Muscle layer of colon (tissue), 2 donors: ENCODE measurements at regions not wholly inside any gene's neighbourhood (a gene's known extent, or its start where the extent isn't known, plus 50 kb on each side); places are given as distances from the start of the nearest gene placed in this dataset.

Experiments
- H3K27ac ChIP-seq: one replicate; pipeline ENCODE4 v1.7.0; 2013; ENCODE audit warnings: low read depth, mild to moderate bottlenecking, low read length, moderate library complexity
- H3K27me3 ChIP-seq, 2 donors: one replicate each; pipeline ENCODE4 v1.7.0; 2013; ENCODE audit warnings: low read length in 2 of 2, mild to moderate bottlenecking in 2 of 2; ENCODE audit not compliant: insufficient read depth in 2 of 2, control insufficient read depth in 1 of 2
- H3K36me3 ChIP-seq: one replicate; pipeline ENCODE4 v1.7.0; 2013; ENCODE audit warnings: mild to moderate bottlenecking, low read length; ENCODE audit not compliant: insufficient read depth
- H3K4me1 ChIP-seq: one replicate; pipeline ENCODE4 v1.7.0; 2013; ENCODE audit warnings: mild to moderate bottlenecking, low read length; ENCODE audit not compliant: insufficient read depth
- H3K4me3 ChIP-seq, 2 donors: one replicate each; pipeline ENCODE4 v1.7.0; 2013; ENCODE audit warnings: low read length in 2 of 2, low read depth in 1 of 2, mild to moderate bottlenecking in 1 of 2, moderate library complexity in 1 of 2
- H3K9ac ChIP-seq: one replicate; pipeline ENCODE4 v1.7.0; 2013; ENCODE audit warnings: low read length
- H3K9me3 ChIP-seq: one replicate; pipeline ENCODE4 v1.7.0; 2013; ENCODE audit warnings: mild to moderate bottlenecking, low read length
- donor health status: abdominal sarcoma.
- donor health status: Adenocarcinoma of cecum.

DNA sequence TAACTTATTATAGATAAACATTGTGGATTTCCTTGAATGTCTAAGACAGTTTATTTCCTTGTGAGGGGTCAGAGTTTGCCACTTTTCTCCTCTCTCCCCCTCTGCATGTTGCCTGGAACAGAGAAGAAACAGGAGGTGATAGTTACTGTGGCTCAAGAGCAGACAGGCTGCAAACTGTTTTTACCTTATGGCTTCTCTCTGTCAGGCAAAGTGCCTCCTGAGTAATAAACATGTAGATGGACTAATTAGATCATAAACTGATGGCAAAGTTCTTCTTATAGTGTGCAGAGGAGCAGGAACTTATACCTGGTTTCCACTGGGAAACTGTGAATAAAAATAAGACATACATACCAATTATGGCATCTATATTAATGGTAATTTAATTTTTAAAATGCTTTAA is 133.1 kb upstream of the CDH12 start:
- Histone ChIP-seq H3K9ac (no peak overlapping the region), H3K27ac (no peak overlapping the region), H3K4me3 (no peak overlapping the region), H3K27me3 (no peaks in the 10 kb centered on the region), H3K9me3 (no peaks in the 10 kb centered on the region), H3K36me3 (no peaks in the 10 kb centered on the region), H3K4me1 (no peaks in the 10 kb centered on the region)

DNA sequence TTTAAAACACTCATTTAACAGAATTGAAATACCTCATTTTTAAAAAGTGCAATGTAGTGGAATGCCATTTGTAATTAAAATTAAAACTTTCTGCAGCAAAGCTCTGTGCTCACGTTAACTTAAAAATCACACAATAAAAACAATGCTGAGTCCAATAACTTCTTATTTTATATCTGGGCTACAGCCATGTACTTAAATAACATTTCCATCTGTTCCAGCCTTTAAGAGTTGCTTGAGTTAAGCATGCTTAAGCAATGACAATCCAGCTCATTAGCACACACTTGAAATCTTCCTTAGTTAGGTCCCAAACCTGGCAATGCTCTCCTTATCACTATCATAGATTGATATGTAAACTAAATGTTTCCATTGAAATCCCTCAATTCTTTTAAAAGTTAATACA is 132.3 kb upstream of the CDH12 start:
- no peak overlapping the region for H3K27ac ChIP-seq
- no peaks in the 10 kb centered on the region for H3K9me3 ChIP-seq

DNA sequence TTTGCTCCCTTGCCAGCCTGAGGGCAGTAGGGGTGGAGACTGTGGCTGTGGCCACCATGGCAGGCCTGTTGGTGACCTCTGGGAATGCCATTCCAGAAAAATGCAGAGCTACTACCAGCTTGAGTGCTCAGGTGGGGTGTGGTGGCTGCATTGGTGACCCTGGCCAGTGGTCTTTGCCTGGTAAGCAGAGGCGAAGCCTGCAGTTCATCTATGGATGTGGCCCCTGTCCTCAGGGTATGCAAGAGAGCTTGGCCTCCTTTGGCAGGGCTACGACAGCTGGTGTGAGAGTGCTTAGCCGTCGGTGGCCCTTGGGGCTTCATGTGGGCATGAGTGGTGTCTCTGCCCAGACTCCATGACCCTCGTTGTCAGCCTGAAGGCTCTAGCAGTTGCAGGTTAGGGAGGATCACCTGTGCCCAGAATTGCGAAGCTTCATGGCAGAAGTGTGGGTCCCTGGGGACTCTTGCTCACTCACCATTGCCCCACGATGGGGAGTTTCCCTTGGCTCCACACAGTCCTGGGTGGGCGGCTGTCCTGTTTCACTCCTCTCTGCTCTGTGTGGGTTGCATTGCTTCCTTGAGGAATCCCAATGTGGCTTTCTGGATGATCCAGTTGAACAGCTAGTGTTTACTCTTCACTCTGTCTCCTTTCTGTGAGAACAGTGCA is 117.9 kb upstream of the CDH12 start:
- Histone ChIP-seq H3K36me3 (no peaks in the 10 kb centered on the region), H3K27ac (no peak overlapping the region), H3K9ac (no peak overlapping the region), H3K4me3 (no peak overlapping the region), H3K9me3 (no peaks in the 10 kb centered on the region), H3K4me1 (no peaks in the 10 kb centered on the region), H3K27me3 (no peaks in the 10 kb centered on the region)

More for the DNA sequence above, 132.3 kb upstream of the CDH12 start:
- no peaks in the 10 kb centered on the region for H3K36me3 ChIP-seq
- H3K9ac ChIP-seq = no peak overlapping the region
- H3K4me3 ChIP-seq = no peak overlapping the region
- no peaks in the 10 kb centered on the region for H3K4me1 ChIP-seq
- H3K27me3 ChIP-seq = no peaks in the 10 kb centered on the region

DNA sequence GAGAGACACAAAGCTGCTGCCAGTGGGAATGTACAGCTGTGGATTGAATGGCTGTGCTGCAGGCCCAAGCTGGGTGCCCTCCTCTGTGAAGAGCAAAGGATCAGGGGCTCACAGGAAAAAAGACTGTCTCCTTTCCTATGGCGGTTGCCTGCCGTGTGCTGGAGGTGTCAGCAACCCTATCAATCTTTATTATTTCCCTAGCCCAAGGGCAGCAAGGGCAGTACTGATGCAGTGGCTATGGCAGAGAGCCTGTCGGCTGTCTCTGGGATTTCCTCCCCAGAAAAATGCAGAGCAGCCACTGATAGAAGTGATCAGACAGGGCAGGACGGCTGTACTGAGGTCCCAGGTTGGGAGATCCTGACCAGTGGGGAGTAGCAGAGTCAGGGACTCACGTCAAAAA is 117.3 kb upstream of the CDH12 start:
- Histone ChIP-seq H3K36me3 (no peaks in the 10 kb centered on the region), H3K27me3 (no peaks in the 10 kb centered on the region), H3K4me3 (no peak overlapping the region), H3K27ac (no peak overlapping the region), H3K9me3 (no peaks in the 10 kb centered on the region), H3K9ac (no peak overlapping the region), H3K4me1 (no peaks in the 10 kb centered on the region)

DNA sequence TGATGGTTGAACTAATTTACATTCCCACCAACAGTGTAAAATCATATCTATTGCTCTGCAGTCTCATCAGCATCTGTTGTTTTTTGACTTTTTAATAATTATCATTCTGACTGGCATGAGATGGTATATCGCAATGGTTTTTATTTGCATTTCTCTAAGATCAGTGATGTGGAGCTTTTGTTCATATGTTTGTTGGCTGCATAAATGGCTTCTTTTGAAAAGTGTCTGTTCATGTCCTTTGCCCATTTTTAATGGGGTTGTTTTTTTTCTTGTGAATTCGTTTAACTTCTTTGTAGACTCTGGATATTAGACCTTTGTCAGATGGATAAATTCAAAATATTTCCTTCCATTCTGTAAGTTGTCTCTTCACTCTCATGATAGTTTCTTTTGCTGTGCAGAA is 115.2 kb upstream of the CDH12 start:
- Histone ChIP-seq H3K27ac (no peak overlapping the region), H3K4me3 (no peak overlapping the region), H3K4me1 (no peaks in the 10 kb centered on the region), H3K27me3 (no peaks in the 10 kb centered on the region), H3K9ac (no peak overlapping the region), H3K36me3 (no peaks in the 10 kb centered on the region), H3K9me3 (no peaks in the 10 kb centered on the region)

DNA sequence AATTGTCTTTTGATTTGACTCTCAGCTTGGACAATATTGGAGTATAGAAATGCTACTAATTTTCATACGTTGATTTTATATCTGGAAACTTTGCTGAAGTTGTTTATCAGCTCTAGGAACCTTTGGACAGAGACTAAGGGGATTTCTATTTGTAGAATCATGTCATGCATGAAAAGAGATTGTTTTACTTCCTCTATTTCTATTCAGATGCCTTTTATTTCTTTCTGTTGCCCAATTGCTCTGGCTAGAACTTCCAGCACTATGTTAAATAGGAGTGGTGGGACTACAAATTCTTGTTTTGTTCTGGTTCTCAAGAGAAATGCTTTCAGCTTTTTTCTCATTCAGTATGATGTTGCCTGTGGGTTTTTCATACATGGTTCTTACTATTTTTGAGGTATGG is 112.8 kb upstream of the CDH12 start:
- H3K4me1 ChIP-seq = no peaks in the 10 kb centered on the region
- H3K9me3 ChIP-seq = no peaks in the 10 kb centered on the region
- no peak overlapping the region for H3K4me3 ChIP-seq

DNA sequence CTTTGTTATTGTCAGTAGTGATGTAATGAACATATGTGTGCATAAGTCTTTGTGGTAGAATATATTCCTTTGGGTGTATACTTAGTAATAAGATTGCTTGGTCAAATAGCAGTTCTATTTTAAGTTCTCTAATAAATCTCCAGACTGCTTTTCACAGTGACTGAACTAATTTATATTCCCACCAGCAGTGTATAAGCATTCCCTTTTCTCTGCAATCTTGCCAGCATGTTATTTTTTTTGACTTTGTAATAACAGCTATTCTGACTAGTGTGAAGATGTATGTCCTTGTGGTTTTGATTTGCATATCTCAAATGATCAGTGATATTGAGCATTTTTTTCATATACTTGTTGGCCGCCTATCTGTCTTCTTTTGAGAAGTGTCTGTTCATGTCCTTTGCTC is 111.5 kb upstream of the CDH12 start:
- Histone ChIP-seq H3K9ac (no peak overlapping the region), H3K9me3 (no peaks in the 10 kb centered on the region), H3K4me3 (no peak overlapping the region), H3K4me1 (no peaks in the 10 kb centered on the region), H3K27me3 (no peaks in the 10 kb centered on the region), H3K36me3 (no peaks in the 10 kb centered on the region), H3K27ac (no peak overlapping the region)

More for the DNA sequence above, 112.8 kb upstream of the CDH12 start:
- no peak overlapping the region for H3K9ac ChIP-seq
- H3K27ac ChIP-seq = no peak overlapping the region
- H3K36me3 ChIP-seq = no peaks in the 10 kb centered on the region
- no peaks in the 10 kb centered on the region for H3K27me3 ChIP-seq

DNA sequence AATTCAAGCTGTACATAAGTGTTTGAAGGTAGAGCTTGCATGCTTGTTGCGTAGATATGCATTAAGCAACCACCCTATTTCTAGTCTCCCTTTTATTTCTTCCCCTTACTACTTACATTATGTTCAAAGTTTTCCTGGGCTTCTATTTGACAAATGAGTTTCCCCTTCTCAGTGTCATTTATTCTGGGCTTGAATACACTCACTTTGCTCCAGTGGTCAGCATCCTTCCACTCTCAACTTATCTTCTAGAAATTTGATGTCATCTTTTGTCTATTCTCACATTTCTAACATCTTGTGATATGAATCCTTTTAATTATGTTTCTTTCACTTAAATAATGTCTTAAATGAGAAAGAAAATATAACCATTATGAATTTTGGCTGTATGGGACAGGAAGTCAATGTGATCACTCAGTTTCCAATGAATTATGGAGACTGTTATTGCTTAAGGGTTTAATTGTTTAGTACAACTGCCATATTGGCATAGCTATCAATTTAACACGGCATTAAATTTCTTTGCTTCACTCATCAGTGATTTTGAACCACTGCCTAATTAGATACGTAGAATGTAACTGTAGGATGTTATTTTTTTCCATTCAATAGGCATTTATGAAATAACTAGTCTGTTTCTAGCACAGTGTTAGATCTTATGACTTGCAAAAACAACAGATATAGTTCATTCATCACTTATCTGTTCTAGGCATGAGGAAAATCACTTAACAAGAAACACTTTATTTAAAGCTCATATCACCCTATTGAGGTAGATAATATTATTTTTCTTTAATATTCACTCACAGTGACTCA is 105.5 kb upstream of the CDH12 start:
- Histone ChIP-seq H3K27me3 (no peaks in the 10 kb centered on the region), H3K4me1 (no peaks in the 10 kb centered on the region)

DNA sequence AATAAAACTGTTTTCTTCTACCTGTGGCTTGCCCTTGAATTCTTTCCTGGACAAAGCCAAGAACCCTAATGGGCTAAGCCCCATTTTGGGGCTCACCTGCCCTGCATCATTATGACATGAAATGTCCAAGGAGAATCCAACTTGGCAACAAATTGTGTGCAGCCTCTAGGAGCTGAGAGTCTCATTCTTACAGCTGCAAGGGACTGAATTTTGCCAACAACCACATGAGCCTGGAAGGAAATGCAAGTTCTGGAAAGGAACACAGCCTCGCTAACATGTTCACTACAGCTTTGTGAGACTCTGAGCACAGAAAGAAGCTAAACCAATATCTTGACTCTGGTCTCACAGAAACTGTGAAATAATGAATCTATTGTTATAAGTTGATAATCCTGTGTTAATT is 94.8 kb upstream of the CDH12 start:
- H3K9ac ChIP-seq = no peak overlapping the region
- no peaks in the 10 kb centered on the region for H3K4me1 ChIP-seq
- no peak overlapping the region for H3K27ac ChIP-seq
- H3K9me3 ChIP-seq = no peaks in the 10 kb centered on the region
- H3K36me3 ChIP-seq = no peaks in the 10 kb centered on the region
- H3K27me3 ChIP-seq = no peaks in the 10 kb centered on the region
- H3K4me3 ChIP-seq = no peak overlapping the region

More for the DNA sequence above, 105.5 kb upstream of the CDH12 start:
- no peaks in the 10 kb centered on the region for H3K9me3 ChIP-seq
- no peak overlapping the region for H3K9ac ChIP-seq
- H3K4me3 ChIP-seq = no peak overlapping the region
- no peaks in the 10 kb centered on the region for H3K36me3 ChIP-seq
- no peak overlapping the region for H3K27ac ChIP-seq

DNA sequence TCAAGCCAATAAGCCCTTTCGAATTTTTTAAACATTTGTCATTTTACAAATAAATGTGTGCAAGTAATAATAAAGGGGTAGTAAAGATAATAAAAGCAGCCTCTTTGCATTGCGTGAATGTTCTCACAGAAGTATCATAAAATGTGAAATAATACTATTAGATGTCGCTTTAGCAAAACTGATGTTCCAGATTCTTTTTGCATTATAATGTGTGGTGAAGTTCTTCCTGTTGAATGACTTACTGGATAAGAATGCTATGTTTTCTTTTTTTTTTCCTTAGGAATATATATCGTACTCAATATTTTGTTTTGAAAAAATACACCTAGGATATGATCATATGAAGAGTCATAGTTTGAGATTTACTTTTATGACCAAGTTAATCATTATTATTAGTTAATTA is 85.2 kb upstream of the CDH12 start:
- H3K9me3 ChIP-seq = no peaks in the 10 kb centered on the region
- H3K4me1 ChIP-seq = no peaks in the 10 kb centered on the region
- H3K4me3 ChIP-seq = no peak overlapping the region
- H3K27me3 ChIP-seq = no peaks in the 10 kb centered on the region
- no peaks in the 10 kb centered on the region for H3K36me3 ChIP-seq
- H3K9ac ChIP-seq = no peak overlapping the region
- H3K27ac ChIP-seq = no peak overlapping the region

DNA sequence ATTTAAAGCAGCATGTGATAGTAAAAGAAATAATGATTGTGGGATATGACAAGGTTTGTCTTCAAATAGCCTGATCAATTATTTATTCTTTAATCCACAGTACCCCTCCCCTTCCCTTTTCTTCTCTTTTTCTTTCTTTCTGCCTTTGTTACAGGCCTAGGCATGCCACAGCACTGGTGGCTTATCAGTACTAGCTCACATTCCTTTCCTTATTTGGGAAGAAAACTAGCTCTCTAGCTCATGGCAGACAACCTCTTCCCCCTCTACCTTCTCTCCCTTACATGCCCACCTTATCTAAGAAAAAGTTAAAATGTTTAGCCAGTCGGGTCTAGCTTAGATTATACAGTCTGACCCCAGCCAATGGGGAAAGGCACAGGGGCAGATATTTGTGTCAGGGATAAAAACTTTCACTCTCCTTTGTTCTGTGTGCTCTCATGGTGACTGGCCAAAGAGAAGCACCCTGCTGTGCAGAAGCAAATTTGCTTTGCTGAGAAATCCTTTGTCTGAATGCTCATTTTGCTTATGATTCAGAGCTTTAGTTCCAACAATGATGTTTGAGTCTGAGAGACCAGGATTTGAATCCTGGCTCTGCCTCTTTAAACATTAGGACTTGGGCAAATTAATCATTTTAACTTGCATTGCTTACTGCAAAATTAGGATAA is 75.8 kb upstream of the CDH12 start:
- Histone ChIP-seq H3K36me3 (no peaks in the 10 kb centered on the region), H3K9me3 (no peaks in the 10 kb centered on the region), H3K27me3 (no peaks in the 10 kb centered on the region), H3K27ac (no peak overlapping the region), H3K9ac (no peak overlapping the region), H3K4me3 (no peak overlapping the region), H3K4me1 (no peaks in the 10 kb centered on the region)
